Hepatocyte (in vitro differentiated cells): ENCODE measurements at regions not wholly inside any gene's neighbourhood (a gene's known extent, or its start where the extent isn't known, plus 50 kb on each side); places are given as distances from the start of the nearest gene placed in this dataset.

Source experiments
- CTCF ChIP-seq: fragments of 200-600 bp; sonication (generic); IDR thresholded peaks from 2 replicates; pipeline ENCODE4 v1.5.1; 2016; ENCODE audit warnings: antibody characterized with exemption, mild to moderate bottlenecking; ENCODE audit not compliant: poor library complexity
- EZH2 ChIP-seq: fragments of 200-600 bp; sonication (generic); IDR thresholded peaks from 2 replicates; pipeline ENCODE4 v1.6.1; 2016; ENCODE audit warnings: antibody characterized with exemption, mild to moderate bottlenecking, borderline replicate concordance
- EZH2phosphoT487 ChIP-seq: fragments of 200-600 bp; sonication (generic); IDR thresholded peaks from one replicate; pipeline ENCODE4 v1.6.1; 2018; ENCODE audit warnings: antibody characterized with exemption, mild to moderate bottlenecking, low read depth, moderate library complexity; ENCODE audit not compliant: unreplicated experiment, severe bottlenecking

DNA sequence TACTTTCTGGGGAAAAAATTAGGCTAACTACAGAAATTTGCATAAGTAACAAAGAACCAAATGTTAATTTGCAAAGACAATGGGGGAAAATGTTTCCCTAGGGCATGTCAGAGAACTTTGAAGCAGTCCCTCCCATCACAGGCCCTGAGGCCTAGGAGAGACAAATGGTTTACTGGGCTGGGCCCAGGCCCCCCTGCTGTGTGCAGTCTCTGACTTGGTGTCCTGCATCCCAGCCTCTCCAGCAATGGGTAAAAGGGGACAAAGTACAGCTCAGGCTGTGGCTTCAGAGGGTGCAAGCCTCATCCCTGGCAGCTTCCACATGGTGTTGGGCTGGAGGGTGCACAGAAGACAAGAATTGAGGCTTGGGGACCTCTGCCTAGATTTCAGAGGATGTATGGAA lies 788.4 kb downstream of the FRK start:
- TF ChIP-seq CTCF (no peak), EZH2 (no peak), EZH2phosphoT487 (no peak)
